ENCODE measurements at regions not wholly inside any gene's neighbourhood (a gene's known extent, or its start where the extent isn't known, plus 50 kb on each side); places are given as distances from the start of the nearest gene placed in this dataset.
"Not testable (repeated sequence)": the region's sequence is repeated elsewhere in the genome, so short reads cannot be mapped to it uniquely, and the experiment has no call there.

DNA sequence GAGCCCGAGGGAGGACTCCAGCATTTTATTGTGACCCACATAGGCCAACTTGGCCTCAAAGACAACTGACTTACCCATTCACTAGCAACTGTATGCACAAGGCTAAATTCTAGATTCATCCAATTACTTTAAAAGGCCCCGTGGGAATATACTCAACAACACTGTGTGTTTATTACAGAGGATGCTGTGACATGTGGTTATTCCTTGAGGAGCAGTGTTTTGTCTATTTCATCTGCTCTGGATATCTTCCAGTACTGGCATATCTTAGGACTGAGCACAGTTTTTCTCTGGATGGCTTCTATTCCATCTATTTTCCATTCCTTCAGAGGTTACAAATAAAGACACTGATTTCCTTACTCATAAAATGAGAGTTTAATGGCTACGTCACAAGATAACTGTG is 87.2 kb upstream of the KRAS start:
- DNase-seq (ENCODE audit: low spot score) = no peak
- no peak for FAIRE-seq

GRCh38 chr12:25332143-25332542 is 81.4 kb upstream of the KRAS start:
- DNase-seq (ENCODE audit: low spot score) (no peak), FAIRE-seq (no peak)

- DNase-seq (ENCODE audit: low spot score) = no peak
- no peak for FAIRE-seq
Measured at GRCh38 chr12:25328072-25328712, 77.5 kb upstream of the KRAS start.

DNA sequence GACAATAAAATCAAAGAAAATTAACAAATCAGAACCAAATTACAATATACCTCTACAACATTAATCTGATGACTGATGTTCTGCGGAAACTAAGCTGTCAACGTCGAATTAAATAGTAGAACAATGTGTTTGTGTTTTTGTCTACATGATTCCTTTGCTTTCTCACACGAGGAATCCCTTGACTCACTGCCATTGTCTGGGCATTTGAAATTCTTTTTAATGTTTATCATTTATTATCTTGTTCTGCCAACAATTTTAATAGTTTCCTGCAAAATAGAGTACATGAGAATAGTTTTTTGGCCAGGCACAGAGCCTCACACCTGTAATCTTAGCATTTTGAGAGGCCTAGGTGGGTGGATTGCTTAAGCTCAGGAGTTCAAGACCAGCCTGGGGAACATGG is 76.6 kb upstream of the KRAS start:
- no peak for FAIRE-seq
- DNase-seq (ENCODE audit: low spot score) = no peak

DNA sequence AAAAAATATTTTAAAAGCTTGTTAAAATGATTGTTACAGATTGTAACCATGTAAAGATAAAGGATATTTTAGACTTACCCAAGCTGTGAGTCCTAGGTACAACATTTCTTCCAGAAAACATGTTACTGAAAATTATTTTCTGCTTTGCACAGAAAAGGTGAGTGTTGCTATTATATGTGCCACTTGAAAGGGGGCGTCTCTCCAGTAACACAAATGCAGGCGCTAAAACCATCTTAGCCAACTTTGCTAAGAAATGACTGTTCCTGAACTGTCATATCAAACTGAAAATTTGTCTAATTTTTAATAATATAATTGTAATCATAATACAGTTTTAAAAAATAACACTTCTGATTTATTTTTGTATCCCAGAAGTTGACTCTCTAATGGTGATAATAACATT is 75.6 kb upstream of the KRAS start:
- no peak for FAIRE-seq
- DNase-seq (ENCODE audit: low spot score) = no peak

GRCh38 chr12:25324861-25325260 is 74.1 kb upstream of the KRAS start:
- DNase-seq (ENCODE audit: low spot score) = no peak
- no peak for FAIRE-seq

DNA sequence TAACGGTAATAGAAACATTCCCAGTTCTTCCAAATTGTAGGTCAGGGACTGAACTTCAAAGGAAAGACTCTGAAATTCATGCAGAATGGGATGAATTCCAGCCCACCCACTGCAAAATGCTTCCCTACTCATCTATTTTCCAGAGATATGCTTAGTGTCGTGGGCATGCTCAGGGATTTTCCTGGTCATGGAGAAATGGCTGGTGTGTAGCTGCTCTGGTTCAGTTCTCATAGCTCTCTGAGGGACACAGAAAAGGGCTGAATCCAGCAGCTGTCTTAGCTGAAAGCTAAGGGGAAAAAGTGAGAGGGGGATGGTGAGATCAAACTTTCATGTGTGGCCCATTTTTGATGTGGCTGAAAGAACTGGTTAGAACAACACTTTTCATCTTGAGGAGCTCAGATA is 72.9 kb upstream of the KRAS start:
- FAIRE-seq (no peak), DNase-seq (ENCODE audit: low spot score) (no peak)

GRCh38 chr12:25322918-25323531 is 72.3 kb upstream of the KRAS start:
- FAIRE-seq = no peak

GRCh38 chr12:25322351-25322750 is 71.6 kb upstream of the KRAS start:
- no peak for FAIRE-seq
- DNase-seq (ENCODE audit: low spot score) = no peak

More at GRCh38 chr12:25322918-25323531, 72.3 kb upstream of the KRAS start:
- no peak for DNase-seq (ENCODE audit: low spot score)

- FAIRE-seq = no peak
Measured at GRCh38 chr12:25321772-25322171, 71.0 kb upstream of the KRAS start.

DNA sequence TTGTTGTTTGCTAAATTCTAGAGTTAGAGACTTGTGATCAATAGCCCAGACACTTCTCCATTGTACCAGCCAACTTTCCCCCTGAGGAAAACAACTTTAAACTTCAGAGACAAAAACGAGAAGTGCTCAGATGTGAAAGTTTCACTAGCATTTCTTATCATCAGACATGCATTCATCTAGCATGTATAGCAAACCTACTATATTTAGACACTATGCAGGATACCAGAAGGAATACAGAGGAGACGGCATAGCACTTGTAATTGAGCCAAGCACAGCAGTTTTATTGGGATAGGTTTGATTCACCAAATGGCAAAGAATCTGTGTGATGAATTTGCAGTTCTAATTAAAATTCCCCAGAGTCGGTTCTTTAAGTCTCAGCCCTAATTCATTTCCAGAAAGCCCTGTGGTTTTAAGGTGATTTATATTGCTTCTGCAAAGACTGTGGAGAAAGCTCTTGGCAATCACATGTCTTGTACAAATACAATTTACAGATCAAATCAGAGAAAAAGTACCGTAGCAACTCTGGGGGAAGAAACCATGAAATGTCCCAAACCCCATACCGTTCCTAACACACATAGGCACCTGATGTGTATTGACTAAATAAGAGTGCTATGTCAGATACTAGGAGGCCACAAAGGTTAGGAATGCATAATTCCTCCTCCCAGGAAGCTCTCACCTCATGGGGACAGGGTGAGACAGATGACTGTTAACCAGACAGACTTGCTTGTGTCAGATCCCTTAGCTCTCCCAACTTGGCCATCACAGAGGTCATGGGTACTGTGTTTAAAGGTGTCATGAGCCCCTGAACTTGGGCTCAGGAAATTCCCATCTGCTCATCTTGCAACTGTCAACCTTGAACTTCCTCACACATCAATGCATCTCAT is 69.6 kb upstream of the KRAS start:
- no peak for FAIRE-seq
- no peak for DNase-seq (ENCODE audit: low spot score)

More at GRCh38 chr12:25321772-25322171, 71.0 kb upstream of the KRAS start:
- no peak for DNase-seq (ENCODE audit: low spot score)

GRCh38 chr12:25319233-25319984 is 68.7 kb upstream of the KRAS start:
- no peak for DNase-seq (ENCODE audit: low spot score)
- no peak for FAIRE-seq

DNA sequence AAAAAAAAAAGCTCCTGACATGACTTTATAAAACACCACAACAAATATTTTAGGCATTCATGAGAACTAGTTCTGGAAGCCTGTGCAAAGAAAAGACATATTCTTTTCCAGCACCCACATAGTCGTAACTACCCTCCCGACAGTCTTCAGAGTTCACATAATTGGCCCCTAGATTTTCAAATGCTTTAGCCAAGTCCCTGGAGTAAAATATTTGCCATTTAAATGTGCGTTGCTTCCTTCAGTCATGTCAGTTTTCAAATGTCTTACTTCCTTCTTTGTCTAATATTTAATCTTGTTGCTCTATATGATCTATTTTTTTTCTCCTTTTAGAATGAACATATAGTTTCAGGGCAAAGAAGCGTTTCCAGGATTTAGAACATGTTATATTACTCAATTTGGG is 66.8 kb upstream of the KRAS start:
- FAIRE-seq (no peak), DNase-seq (ENCODE audit: low spot score) (no peak)

GRCh38 chr12:25315388-25315787 is 64.7 kb upstream of the KRAS start:
- DNase-seq (ENCODE audit: low spot score) (no peak), FAIRE-seq (no peak)

- not testable (repeated sequence) for FAIRE-seq; DNase-seq (ENCODE audit: low spot score)
Measured at GRCh38 chr12:25313266-25313990, 62.7 kb upstream of the KRAS start.

DNA sequence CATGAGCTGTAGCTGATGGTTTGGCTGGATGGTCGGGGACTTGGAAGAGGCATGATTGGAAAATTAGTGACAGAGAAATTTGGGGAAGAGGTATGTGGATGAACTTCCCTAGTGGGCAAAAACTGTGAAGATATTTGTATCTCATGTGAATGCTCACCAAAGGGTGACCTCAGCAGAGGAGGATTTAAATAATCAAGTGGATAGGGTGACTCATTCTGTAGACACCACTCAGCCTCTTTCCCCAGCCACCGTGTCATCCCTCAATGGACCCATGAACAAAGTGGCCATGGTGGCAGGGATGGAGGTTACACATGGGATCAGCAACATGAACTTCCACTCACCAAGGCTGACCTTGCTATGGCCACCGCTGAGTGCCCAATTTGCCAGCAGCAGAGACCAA is 60.8 kb upstream of the KRAS start:
- no peak for FAIRE-seq

DNA sequence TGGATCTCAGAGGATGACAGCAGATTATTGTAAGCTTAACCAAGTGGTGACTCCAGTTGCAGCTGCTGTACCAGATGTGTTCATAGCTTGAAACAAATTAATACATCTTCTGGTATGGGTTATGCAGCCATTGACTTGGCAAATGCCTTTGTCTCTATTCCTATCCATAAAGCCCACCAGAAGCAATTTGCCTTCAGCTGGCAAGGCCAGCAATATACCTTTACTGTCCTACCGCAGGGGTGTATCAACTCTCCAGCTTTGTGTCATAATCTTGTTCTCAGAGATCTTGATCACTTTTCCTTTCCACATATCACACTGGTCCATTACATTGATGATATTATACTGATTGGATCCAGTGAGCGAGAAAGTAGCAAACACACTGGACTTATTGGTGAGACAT is 59.3 kb upstream of the KRAS start:
- FAIRE-seq; DNase-seq (ENCODE audit: low spot score): not testable (repeated sequence)

More for the DNA sequence above, 60.8 kb upstream of the KRAS start:
- no peak for DNase-seq (ENCODE audit: low spot score)

DNA sequence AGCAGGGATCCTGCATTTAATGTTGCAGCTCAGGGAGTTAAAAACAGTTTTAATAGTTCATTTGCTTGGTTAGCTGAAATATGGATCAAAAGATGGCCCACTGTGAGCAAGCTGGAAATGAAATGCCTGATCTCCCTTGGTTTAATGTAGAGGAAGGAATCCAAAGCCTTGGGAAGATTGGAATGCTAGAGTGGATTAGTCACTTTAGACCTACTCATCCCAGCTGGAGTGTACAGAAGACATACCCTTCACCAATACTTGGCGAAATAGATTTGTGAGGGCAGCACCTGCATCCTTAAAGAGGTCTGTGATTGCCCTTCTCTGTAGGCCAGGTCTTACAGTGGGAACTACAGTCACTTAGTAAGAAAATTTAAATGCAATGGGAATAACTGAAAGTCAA is 58.0 kb upstream of the KRAS start:
- DNase-seq (ENCODE audit: low spot score) (no peak), FAIRE-seq (no peak)

DNA sequence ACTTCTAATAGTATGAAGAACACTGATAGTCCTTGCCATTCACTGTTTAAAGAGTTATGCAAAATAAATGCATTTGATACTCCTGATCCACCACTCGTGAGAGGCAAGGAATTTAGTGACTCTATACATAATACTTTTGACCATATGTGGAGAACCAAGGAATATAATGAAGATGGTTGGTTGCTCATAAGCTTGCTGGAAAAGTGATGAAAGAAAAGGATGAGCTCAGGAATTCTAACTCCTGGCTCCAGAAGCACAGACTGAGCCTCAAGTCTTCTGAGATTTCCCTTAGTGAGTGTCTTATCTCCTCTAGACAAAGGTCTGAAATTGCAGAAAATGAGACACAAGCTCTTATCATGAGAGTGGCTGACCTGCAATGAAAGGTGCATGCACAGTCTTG is 57.1 kb upstream of the KRAS start:
- DNase-seq (ENCODE audit: low spot score) (no peak), FAIRE-seq (no peak)

DNA sequence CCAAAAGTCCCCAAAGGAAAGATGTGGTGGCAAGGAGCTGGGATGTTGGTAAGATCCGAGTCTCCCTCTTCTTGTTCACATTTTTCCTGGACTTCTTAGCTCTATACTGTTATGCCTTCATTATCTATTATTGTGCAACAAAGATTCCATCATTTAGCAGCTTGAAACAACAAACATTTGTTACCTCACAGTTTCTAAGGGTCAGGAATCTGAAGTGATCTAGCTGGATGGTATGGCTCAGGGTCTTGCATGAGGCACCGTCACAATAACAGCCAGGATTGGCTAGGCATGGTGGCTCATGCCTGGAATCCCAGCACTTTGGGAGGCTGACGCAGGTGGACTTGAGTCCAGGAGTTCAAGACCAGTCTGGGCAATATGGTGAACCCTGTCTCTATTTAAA is 51.1 kb upstream of the KRAS start:
- no peak for DNase-seq (ENCODE audit: low spot score)
- FAIRE-seq = no peak

Data from RCC 7860 (cell line).